Astrocyte (in vitro differentiated cells and primary cell): ENCODE measurements at regions not wholly inside any gene's neighbourhood (a gene's known extent, or its start where the extent isn't known, plus 50 kb on each side); places are given as distances from the start of the nearest gene placed in this dataset.

Experiments
- DNase-seq: peaks from one replicate; pipeline ENCODE4 v3.0.0-alpha.2; 2010; ENCODE audit warnings: low read depth
- FAIRE-seq: peaks from 2 replicates; lab custom pipeline; 2011; peaks lifted over from hg19 to GRCh38; lab: Jason Lieb, UNC
- H2AFZ ChIP-seq: 2 replicates; pipeline ENCODE4 v1.6.0; 2012; ENCODE audit warnings: low read depth, low read length, inconsistent platforms
- H3K27ac ChIP-seq: 2 replicates; pipeline ENCODE4 v1.5.1; 2011; ENCODE audit warnings: low read depth, low read length, inconsistent platforms
- H3K27me3 ChIP-seq: 2 replicates; pipeline ENCODE4 v1.6.0; 2011; ENCODE audit warnings: low read length, inconsistent platforms; ENCODE audit not compliant: insufficient read depth
- H3K36me3 ChIP-seq: 2 replicates; pipeline ENCODE4 v1.5.1; 2011; ENCODE audit warnings: low read length, inconsistent platforms; ENCODE audit not compliant: insufficient read depth
- H3K4me1 ChIP-seq: 2 replicates; pipeline ENCODE4 v1.5.1; 2011; ENCODE audit warnings: low read length, inconsistent platforms; ENCODE audit not compliant: insufficient read depth
- H3K4me2 ChIP-seq: 2 replicates; pipeline ENCODE4 v1.6.0; 2012; ENCODE audit warnings: low read length, inconsistent platforms
- H3K4me3 ChIP-seq: 2 replicates; pipeline ENCODE4 v1.5.1; 2011; ENCODE audit warnings: low read depth, mild to moderate bottlenecking, low read length, inconsistent platforms; ENCODE audit not compliant: insufficient read depth
- H3K79me2 ChIP-seq: 2 replicates; pipeline ENCODE4 v1.6.0; 2012; ENCODE audit warnings: mild to moderate bottlenecking, low read length, inconsistent platforms; ENCODE audit not compliant: insufficient read depth
- H3K9ac ChIP-seq: 2 replicates; pipeline ENCODE4 v1.6.0; 2012; ENCODE audit warnings: mild to moderate bottlenecking, low read length, inconsistent platforms
- H3K9me3 ChIP-seq: 2 replicates; pipeline ENCODE4 v1.5.1; 2012; ENCODE audit warnings: low read depth, mild to moderate bottlenecking, low read length, inconsistent platforms; ENCODE audit not compliant: insufficient read depth
- H4K20me1 ChIP-seq: 2 replicates; pipeline ENCODE4 v1.6.0; 2012; ENCODE audit warnings: low read length, inconsistent platforms; ENCODE audit not compliant: insufficient read depth
- H3K27ac Mint-ChIP-seq: one replicate; pipeline ENCODE4 v1.8.0; 2021; ENCODE audit warnings: mild to moderate bottlenecking, mixed read lengths; ENCODE audit not compliant: unreplicated experiment
- H3K27me3 Mint-ChIP-seq: one replicate; pipeline ENCODE4 v1.8.0; 2021; ENCODE audit warnings: low read depth, mixed read lengths; ENCODE audit not compliant: unreplicated experiment
- H3K36me3 Mint-ChIP-seq: one replicate; pipeline ENCODE4 v1.8.0; 2021; ENCODE audit warnings: low read depth, mixed read lengths; ENCODE audit not compliant: unreplicated experiment
- H3K4me1 Mint-ChIP-seq: one replicate; pipeline ENCODE4 v1.8.0; 2021; ENCODE audit warnings: low read depth, mixed read lengths; ENCODE audit not compliant: unreplicated experiment
- H3K4me3 Mint-ChIP-seq: one replicate; pipeline ENCODE4 v1.8.0; 2021; ENCODE audit warnings: mild to moderate bottlenecking, moderate library complexity, mixed read lengths; ENCODE audit not compliant: unreplicated experiment
- H3K9me3 Mint-ChIP-seq: one replicate; pipeline ENCODE4 v1.8.0; 2021; ENCODE audit warnings: mild to moderate bottlenecking, mixed read lengths; ENCODE audit not compliant: unreplicated experiment
- EZH2 ChIP-seq: IDR thresholded peaks from 2 replicates; pipeline ENCODE4 v1.6.1; 2012; ENCODE audit warnings: mild to moderate bottlenecking, low read length, inconsistent platforms; ENCODE audit not compliant: insufficient read depth
- TF ChIP-seq, protein P1 (sequence below): IDR thresholded peaks from 2 replicates; pipeline ENCODE4 v1.5.1; 2011; ENCODE audit warnings: low read depth, mild to moderate bottlenecking, inconsistent platforms, low read length, moderate library complexity; ENCODE audit not compliant: insufficient read depth

DNA sequence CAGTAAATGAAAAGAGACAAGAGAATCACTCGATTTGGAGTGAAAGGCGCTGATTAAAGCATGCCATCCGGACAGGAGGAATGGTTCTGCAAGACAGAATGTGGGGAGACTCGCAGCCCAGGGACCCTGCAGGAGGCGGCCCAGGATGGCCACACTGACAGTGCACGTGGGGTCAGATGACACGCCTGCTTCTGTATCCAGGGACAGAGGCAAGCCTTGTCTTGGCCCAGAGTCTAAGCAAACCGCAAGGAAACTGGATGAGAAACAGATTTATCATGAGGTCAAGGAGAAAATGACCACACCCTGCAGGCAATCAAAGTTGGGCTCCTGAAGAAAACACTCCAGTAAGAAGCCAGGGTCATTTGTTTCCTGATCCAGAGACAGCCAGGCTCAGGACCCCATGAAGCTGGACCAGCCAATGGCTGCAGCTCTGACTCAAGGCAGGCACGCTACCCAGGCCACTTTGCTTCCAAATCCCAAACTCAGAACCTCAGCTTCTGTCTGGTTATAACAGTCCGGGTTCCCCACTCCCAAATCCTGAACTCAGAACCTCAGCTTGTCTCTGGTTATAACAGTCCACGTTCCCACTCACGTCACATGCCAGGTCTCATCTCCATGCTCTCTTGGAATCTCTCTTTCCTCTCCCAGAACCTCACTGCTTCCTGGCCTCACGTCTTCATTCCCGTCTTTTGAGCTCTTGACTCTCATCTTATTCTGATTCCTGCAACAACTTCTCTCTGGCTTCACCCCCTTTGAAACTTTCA, 144.9 kb upstream of the THBS2 start:
- no peak overlapping the region for H3K4me3 ChIP-seq
- Mint-ChIP-seq H3K9me3 (peaks cover 7% of the 10 kb centered on the region), H3K4me1 (no peaks in the 10 kb centered on the region), H3K27me3 (peaks cover 14% of the 10 kb centered on the region), H3K4me3 (no peak overlapping the region), H3K36me3 (no peaks in the 10 kb centered on the region), H3K27ac (no peak overlapping the region)
- H3K4me1 ChIP-seq, result no peaks in the 10 kb centered on the region
- TF ChIP-seq, protein P1, sequence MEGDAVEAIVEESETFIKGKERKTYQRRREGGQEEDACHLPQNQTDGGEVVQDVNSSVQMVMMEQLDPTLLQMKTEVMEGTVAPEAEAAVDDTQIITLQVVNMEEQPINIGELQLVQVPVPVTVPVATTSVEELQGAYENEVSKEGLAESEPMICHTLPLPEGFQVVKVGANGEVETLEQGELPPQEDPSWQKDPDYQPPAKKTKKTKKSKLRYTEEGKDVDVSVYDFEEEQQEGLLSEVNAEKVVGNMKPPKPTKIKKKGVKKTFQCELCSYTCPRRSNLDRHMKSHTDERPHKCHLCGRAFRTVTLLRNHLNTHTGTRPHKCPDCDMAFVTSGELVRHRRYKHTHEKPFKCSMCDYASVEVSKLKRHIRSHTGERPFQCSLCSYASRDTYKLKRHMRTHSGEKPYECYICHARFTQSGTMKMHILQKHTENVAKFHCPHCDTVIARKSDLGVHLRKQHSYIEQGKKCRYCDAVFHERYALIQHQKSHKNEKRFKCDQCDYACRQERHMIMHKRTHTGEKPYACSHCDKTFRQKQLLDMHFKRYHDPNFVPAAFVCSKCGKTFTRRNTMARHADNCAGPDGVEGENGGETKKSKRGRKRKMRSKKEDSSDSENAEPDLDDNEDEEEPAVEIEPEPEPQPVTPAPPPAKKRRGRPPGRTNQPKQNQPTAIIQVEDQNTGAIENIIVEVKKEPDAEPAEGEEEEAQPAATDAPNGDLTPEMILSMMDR, result no peak
- no peak for TF ChIP-seq EZH2
- no peaks in the 10 kb centered on the region for H3K9me3 ChIP-seq
- H3K36me3 ChIP-seq, result no peaks in the 10 kb centered on the region
- H4K20me1 ChIP-seq, result no peaks in the 10 kb centered on the region
- FAIRE-seq, result no peak
- H3K79me2 ChIP-seq, result no peaks in the 10 kb centered on the region
- DNase-seq, result no peak
- H2AFZ ChIP-seq, result no peak overlapping the region
- no peaks in the 10 kb centered on the region for H3K27me3 ChIP-seq
- H3K4me2 ChIP-seq, result no peak overlapping the region
- H3K27ac ChIP-seq, result no peak overlapping the region
- no peak overlapping the region for H3K9ac ChIP-seq

DNA sequence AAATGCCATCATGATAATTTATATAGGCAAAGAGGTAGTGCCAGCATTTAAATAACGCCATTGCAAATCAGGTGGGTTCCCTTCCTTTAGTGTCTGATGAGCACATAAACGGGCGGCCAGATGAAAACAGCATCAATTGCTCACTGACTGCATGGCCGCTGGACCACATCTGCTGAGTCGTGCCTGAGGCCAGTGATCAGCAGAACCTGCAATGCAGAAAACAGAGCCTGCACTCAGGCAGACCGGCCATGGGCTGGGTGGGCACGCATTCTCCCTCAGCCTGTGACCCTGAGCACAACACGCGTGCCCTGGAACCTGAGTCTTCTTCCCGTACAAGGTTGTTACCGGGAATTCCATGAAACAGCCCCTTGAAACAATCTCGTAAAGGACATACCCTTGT, 144.0 kb upstream of the THBS2 start:
- Histone ChIP-seq H3K79me2 (no peaks in the 10 kb centered on the region), H3K27me3 (no peaks in the 10 kb centered on the region)
- FAIRE-seq, result no peak

More for the DNA sequence above, 144.0 kb upstream of the THBS2 start:
- H3K9me3 ChIP-seq, result peaks cover 2% of the 10 kb centered on the region
- H3K4me1 ChIP-seq, result no peaks in the 10 kb centered on the region
- H3K27ac ChIP-seq, result no peak overlapping the region
- H2AFZ ChIP-seq, result no peak overlapping the region
- no peak overlapping the region for H3K9ac ChIP-seq
- no peak overlapping the region for H3K4me3 Mint-ChIP-seq
- H3K4me2 ChIP-seq, result no peak overlapping the region
- TF ChIP-seq, protein P1, result no peak
- no peak for TF ChIP-seq EZH2
- H3K36me3 Mint-ChIP-seq, result no peaks in the 10 kb centered on the region
- no peak overlapping the region for H3K27ac Mint-ChIP-seq
- no peak for DNase-seq
- H3K9me3 Mint-ChIP-seq, result peaks cover 6% of the 10 kb centered on the region
- no peak overlapping the region for H3K4me3 ChIP-seq
- H3K36me3 ChIP-seq, result no peaks in the 10 kb centered on the region
- no peaks in the 10 kb centered on the region for H3K4me1 Mint-ChIP-seq
- H3K27me3 Mint-ChIP-seq, result peaks cover 14% of the 10 kb centered on the region
- H4K20me1 ChIP-seq, result no peaks in the 10 kb centered on the region
